ENCODE measurements at regions not wholly inside any gene's neighbourhood (a gene's known extent, or its start where the extent isn't known, plus 50 kb on each side); places are given as distances from the start of the nearest gene placed in this dataset.

DNA sequence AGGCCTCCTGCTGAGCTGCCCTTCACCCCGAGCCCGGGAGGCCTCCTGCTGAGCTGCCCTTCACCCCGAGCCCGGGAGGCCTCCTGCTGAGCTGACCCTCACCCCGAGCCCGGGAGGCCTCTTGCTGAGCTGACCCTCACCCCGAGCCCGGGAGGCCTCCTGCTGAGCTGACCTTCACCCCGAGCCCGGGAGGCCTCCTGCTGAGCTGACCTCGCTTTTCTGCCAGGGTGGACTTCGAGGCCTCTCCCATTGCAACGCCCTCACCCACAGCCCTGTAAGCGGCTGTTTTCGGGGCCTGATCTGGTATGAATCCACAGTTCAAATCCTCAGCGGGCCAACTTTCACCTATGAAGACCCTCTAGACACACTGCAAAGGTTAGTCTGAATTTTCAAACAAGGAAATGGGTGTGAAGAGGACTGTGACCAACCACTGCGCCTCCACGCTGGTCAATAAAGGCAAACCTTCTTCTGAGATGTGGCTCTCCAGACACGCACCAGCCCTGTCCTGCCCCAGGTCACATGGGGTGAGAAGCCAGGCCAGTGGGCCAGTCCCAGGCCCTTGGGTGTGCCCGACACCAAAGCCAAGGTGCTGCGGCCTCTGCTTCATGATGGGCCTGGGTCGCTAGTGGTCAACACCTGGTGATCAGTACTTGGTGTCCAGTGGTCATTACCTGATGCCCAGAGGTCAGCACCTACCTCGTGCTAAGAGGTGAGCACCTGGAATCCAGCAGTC is 225.1 kb upstream of the SALL3 start:
- no peaks in the 10 kb centered on the region for H3K9me3 ChIP-seq
- peaks cover 0 to 13% (median 0%) of the 10 kb centered on the region in 3 donors for H3K27me3 ChIP-seq
- H3K4me3 ChIP-seq = no peak overlapping the region
- peak; percentile 48 for DNase-seq
- TF ChIP-seq EP300 (IDR thresholded peaks at IDR 0.05) = no peak
- TF ChIP-seq POLR2AphosphoS5 (IDR thresholded peaks at IDR 0.05) = no peak
- TF ChIP-seq, protein P1, sequence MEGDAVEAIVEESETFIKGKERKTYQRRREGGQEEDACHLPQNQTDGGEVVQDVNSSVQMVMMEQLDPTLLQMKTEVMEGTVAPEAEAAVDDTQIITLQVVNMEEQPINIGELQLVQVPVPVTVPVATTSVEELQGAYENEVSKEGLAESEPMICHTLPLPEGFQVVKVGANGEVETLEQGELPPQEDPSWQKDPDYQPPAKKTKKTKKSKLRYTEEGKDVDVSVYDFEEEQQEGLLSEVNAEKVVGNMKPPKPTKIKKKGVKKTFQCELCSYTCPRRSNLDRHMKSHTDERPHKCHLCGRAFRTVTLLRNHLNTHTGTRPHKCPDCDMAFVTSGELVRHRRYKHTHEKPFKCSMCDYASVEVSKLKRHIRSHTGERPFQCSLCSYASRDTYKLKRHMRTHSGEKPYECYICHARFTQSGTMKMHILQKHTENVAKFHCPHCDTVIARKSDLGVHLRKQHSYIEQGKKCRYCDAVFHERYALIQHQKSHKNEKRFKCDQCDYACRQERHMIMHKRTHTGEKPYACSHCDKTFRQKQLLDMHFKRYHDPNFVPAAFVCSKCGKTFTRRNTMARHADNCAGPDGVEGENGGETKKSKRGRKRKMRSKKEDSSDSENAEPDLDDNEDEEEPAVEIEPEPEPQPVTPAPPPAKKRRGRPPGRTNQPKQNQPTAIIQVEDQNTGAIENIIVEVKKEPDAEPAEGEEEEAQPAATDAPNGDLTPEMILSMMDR (IDR thresholded peaks at IDR 0.05) = no peak
- no peak for TF ChIP-seq POLR2A (IDR thresholded peaks at IDR 0.05)
- intact Hi-C loops (cut with DNase I) = no loop called here
- no peak overlapping the region for H3K27ac ChIP-seq
- H3K4me1 ChIP-seq = no peaks in the 10 kb centered on the region
- 87 to 90% methylated on average over 23 of the region's 23 CpGs for WGBS, 2 donors
- H3K36me3 ChIP-seq = no peaks in the 10 kb centered on the region

DNA sequence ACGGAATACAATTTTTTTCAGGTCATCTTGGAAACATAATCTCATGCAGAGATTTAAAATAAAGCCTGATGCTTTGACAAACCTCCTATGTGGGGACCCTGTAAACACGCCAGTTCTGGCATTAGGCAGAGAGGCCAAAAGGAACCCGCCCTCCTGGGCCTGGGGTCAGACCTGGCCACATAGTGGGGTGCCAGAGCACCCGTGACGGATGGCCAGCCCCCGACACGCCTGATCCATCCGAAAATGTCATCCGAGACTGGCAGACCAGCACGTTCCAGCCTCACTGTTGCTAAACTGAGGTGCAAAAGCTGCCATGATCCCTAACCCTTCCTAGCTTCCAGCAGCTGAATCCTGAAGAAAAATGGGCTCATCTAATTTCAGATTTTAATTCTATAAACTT is 222.6 kb upstream of the SALL3 start:
- no peak overlapping the region for H3K4me3 ChIP-seq
- no peaks in the 10 kb centered on the region for H3K9me3 ChIP-seq
- no peak overlapping the region for H3K27ac ChIP-seq
- no peak for DNase-seq
- 87% methylated on average over 10 of the region's 10 CpGs for WGBS, 2 donors
- H3K4me1 ChIP-seq = no peaks in the 10 kb centered on the region
- peaks cover 0 to 13% (median 0%) of the 10 kb centered on the region in 3 donors for H3K27me3 ChIP-seq
- H3K36me3 ChIP-seq = no peaks in the 10 kb centered on the region
- TF ChIP-seq POLR2A (IDR thresholded peaks at IDR 0.05) (no peak), POLR2AphosphoS5 (IDR thresholded peaks at IDR 0.05) (no peak), EP300 (IDR thresholded peaks at IDR 0.05) (no peak)
- TF ChIP-seq, protein P1 (IDR thresholded peaks at IDR 0.05) = no peak
- intact Hi-C loops (cut with DNase I) = no loop called here

DNA sequence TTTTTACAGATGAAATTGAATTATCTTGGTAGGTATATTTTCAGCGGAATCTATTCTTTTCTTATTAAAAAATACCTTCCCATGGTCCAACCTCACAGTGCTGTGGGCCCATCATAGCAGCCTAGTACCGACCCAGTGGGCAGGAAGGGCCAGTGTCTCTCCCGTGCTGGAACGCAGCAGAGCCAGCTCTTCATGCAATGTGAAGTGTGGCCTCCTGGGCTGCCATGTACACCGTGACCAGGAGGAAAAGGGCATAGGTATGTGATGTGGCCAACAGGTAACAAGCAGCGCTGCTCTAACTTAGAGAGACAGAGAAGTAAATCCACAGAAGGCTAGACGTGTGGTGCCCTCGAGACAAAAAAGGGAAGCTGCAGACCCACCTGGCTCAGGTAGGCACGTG is 221.1 kb upstream of the SALL3 start:
- Histone ChIP-seq H3K27ac (no peak overlapping the region), H3K4me1 (no peaks in the 10 kb centered on the region), H3K9me3 (no peaks in the 10 kb centered on the region), H3K27me3 (peaks cover 0 to 13% (median 0%) of the 10 kb centered on the region in 3 donors), H3K4me3 (no peak overlapping the region), H3K36me3 (no peaks in the 10 kb centered on the region)
- TF ChIP-seq EP300 (IDR thresholded peaks at IDR 0.05) (no peak), POLR2AphosphoS5 (IDR thresholded peaks at IDR 0.05) (no peak), POLR2A (IDR thresholded peaks at IDR 0.05) (no peak)
- TF ChIP-seq, protein P1 (IDR thresholded peaks at IDR 0.05) = no peak
- intact Hi-C loops (cut with DNase I) = no loop called here
- 80 to 82% methylated on average over 9 of the region's 9 CpGs for WGBS, 2 donors
- no peak for DNase-seq

DNA sequence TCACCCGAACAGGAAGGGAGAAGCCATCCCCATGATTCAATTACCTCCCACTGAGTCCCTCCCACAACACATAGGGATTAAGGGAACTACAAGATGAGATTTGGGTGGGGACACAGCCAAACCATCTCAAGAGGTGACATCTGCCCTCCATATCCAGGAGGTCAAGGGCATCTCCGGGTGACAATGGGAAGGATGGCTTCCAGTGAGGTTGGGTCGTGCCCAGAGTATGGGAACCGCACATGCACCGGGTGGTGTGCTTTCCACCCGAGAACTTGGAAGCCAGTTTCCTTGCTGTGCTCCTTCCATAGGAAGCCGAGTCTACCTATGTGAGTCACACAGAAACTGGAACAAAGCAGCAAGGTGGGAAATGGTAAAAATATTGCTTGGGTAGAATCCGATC is 216.9 kb upstream of the SALL3 start:
- Histone ChIP-seq H3K4me3 (no peak overlapping the region), H3K4me1 (no peaks in the 10 kb centered on the region), H3K9me3 (no peaks in the 10 kb centered on the region), H3K27me3 (no peaks in the 10 kb centered on the region), H3K27ac (no peak overlapping the region), H3K36me3 (no peaks in the 10 kb centered on the region)
- 92 to 93% methylated on average over 8 of the region's 8 CpGs for WGBS, 2 donors
- peak; percentile 58 for DNase-seq
- TF ChIP-seq POLR2A (IDR thresholded peaks at IDR 0.05) = no peak
- no peak for TF ChIP-seq EP300 (IDR thresholded peaks at IDR 0.05)
- intact Hi-C loops (cut with DNase I) = no loop called here

DNA sequence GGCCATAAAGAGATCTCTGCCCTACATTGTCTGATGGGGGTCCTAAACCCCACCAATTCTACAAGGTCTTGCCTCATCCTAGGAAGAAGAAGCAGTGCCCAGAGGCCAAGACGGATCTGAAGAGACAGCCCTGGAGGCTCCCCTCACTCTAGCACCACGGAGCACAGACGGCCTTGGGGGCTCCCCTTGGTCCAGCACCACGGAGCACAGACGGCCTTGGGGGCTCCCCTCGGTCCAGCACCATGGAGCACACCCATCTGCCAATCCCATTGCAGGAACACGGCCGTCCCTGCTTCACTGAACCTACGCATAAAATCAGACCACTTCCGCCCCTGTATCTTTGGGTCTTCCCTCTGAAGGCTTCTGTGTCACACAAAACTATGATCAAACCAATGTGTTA is 215.1 kb upstream of the SALL3 start:
- WGBS, 2 donors = 88 to 89% methylated on average over 10 of the region's 10 CpGs
- H3K4me1 ChIP-seq = no peaks in the 10 kb centered on the region
- intact Hi-C loops (cut with DNase I) = no loop called here
- no peak overlapping the region for H3K4me3 ChIP-seq
- peaks cover 0 to 5% (median 0%) of the 10 kb centered on the region in 3 donors for H3K27me3 ChIP-seq
- H3K36me3 ChIP-seq = no peaks in the 10 kb centered on the region
- no peak overlapping the region for H3K27ac ChIP-seq
- no peaks in the 10 kb centered on the region for H3K9me3 ChIP-seq
- peak; percentile 54 for DNase-seq
- TF ChIP-seq EP300 (IDR thresholded peaks at IDR 0.05) (no peak), POLR2AphosphoS5 (IDR thresholded peaks at IDR 0.05) (no peak), POLR2A (IDR thresholded peaks at IDR 0.05) (no peak)
- TF ChIP-seq, protein P1 (IDR thresholded peaks at IDR 0.05) = no peak

Measured in sigmoid colon (tissue), 6 donors.